ENCODE measurements at regions not wholly inside any gene's neighbourhood (a gene's known extent, or its start where the extent isn't known, plus 50 kb on each side); places are given as distances from the start of the nearest gene placed in this dataset.
A peak's percentile ranks its signal among the peaks of the same experiment; 100 is the strongest.

DNA sequence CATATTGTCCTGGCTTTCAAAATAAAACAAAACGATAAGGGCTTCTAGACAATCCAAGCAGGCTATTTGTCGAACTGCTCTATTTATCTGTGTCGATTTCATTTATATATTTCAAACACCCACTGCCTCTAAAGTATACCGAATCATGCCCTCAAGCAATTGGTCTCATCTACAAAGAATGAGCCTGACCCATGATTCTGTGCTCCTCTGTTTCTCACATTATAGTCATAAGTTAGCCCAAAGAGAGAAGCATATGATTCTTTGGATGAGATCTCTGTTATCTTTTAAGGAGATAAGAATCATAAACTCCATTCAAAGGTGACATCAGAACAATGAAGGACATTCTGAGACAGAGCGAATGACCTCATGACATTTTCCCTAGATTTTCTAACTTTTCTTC lies 191.1 kb downstream of the MAP2K6 start:
- H3K36me3 ChIP-seq = no peaks in the 10 kb centered on the region
- intact Hi-C loops (cut with DNase I; ENCODE audit: low total_unique reads) = no loop called here
- H3K9me3 ChIP-seq = no peaks in the 10 kb centered on the region
- H3K4me3 ChIP-seq = no peak overlapping the region
- H3K27me3 ChIP-seq = no peaks in the 10 kb centered on the region
- DNase-seq = no peak
- no peak overlapping the region for H3K27ac ChIP-seq
- H3K4me1 ChIP-seq = no peaks in the 10 kb centered on the region
- TF ChIP-seq POLR2A (IDR thresholded peaks at IDR 0.05) = no peak
- TF ChIP-seq, protein P1, sequence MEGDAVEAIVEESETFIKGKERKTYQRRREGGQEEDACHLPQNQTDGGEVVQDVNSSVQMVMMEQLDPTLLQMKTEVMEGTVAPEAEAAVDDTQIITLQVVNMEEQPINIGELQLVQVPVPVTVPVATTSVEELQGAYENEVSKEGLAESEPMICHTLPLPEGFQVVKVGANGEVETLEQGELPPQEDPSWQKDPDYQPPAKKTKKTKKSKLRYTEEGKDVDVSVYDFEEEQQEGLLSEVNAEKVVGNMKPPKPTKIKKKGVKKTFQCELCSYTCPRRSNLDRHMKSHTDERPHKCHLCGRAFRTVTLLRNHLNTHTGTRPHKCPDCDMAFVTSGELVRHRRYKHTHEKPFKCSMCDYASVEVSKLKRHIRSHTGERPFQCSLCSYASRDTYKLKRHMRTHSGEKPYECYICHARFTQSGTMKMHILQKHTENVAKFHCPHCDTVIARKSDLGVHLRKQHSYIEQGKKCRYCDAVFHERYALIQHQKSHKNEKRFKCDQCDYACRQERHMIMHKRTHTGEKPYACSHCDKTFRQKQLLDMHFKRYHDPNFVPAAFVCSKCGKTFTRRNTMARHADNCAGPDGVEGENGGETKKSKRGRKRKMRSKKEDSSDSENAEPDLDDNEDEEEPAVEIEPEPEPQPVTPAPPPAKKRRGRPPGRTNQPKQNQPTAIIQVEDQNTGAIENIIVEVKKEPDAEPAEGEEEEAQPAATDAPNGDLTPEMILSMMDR (IDR thresholded peaks at IDR 0.05) = no peak

GRCh38 chr17:69606142-69606800 lies 191.8 kb downstream of the MAP2K6 start:
- H3K4me3 ChIP-seq = no peak overlapping the region
- TF ChIP-seq, protein P1 (IDR thresholded peaks at IDR 0.05) = no peak
- no peak for TF ChIP-seq POLR2A (IDR thresholded peaks at IDR 0.05)
- DNase-seq = no peak
- H3K36me3 ChIP-seq = no peaks in the 10 kb centered on the region
- intact Hi-C loops (cut with DNase I; ENCODE audit: low total_unique reads) = no loop called here
- H3K4me1 ChIP-seq = no peaks in the 10 kb centered on the region
- no peaks in the 10 kb centered on the region for H3K27me3 ChIP-seq
- no peak overlapping the region for H3K27ac ChIP-seq
- H3K9me3 ChIP-seq = no peaks in the 10 kb centered on the region

GRCh38 chr17:69607162-69607834 lies 192.8 kb downstream of the MAP2K6 start:
- H3K4me3 ChIP-seq = no peak overlapping the region

DNA sequence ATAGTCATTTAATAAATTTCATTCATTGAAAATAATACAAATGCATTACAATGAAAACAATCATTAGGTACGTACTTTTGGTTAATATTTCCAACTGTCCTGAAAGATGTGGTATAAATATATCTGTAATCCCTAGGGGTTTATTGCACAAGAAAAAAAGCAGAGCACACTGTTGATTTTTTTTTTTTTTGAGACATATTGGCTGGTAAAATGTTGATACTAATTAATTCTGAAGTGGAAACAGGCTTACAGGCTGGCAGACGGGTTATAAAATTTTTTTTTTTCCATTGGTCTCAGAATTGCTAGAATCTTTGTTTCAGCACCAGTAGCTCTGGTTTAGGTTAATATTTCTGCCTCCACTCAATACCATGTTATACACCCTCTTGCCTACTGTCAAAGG lies 193.6 kb downstream of the MAP2K6 start:
- H3K27ac ChIP-seq = peak overlapping the region in 1 of 2 donors; percentile 25
- no peaks in the 10 kb centered on the region for H3K4me1 ChIP-seq
- no peak for DNase-seq
- intact Hi-C loops (cut with DNase I; ENCODE audit: low total_unique reads) = no loop called here
- no peak for TF ChIP-seq POLR2A (IDR thresholded peaks at IDR 0.05)
- no peaks in the 10 kb centered on the region for H3K36me3 ChIP-seq
- H3K4me3 ChIP-seq = no peak overlapping the region
- H3K9me3 ChIP-seq = no peaks in the 10 kb centered on the region
- H3K27me3 ChIP-seq = no peaks in the 10 kb centered on the region

More at GRCh38 chr17:69607162-69607834, 192.8 kb downstream of the MAP2K6 start:
- no peaks in the 10 kb centered on the region for H3K4me1 ChIP-seq
- intact Hi-C loops (cut with DNase I; ENCODE audit: low total_unique reads) = no loop called here
- peak overlapping the region; percentile 25 to 28 for H3K27ac ChIP-seq
- no peaks in the 10 kb centered on the region for H3K27me3 ChIP-seq
- no peaks in the 10 kb centered on the region for H3K36me3 ChIP-seq
- DNase-seq = peak; percentile 29 to 46
- TF ChIP-seq, protein P1 (IDR thresholded peaks at IDR 0.05) = peak; percentile 53 to 67 (median 62)
- TF ChIP-seq POLR2A (IDR thresholded peaks at IDR 0.05) = no peak
- H3K9me3 ChIP-seq = no peaks in the 10 kb centered on the region

DNA sequence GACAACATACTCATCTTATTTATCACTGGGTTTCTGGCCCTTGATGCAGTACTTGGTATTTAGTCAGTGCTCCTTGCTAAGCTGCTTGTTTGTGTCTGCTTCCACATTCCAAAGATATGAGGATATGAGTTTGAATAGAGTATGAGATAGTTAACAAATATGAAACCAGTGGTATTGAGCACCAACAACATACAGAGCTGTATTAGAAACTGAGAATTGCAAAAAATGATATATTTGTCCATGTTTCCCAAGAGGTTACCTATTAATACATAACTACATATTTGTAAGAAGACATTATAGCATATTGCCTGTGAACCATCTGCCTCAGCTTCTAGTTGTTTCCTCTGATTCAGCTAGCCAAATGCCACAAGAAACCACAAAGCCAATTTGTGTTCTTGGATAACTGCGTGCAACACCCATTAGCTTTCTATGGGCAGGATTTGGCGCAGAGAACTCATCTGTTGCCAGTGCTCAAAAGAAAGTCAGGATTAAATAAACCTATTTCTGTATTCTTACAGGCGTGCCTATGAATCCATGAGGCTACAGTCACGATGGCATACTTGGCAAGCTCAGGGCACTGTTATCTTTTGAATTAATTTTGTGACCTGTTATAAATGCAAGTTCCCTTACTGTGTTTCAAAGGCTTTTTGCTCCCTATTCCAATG lies 194.4 kb downstream of the MAP2K6 start:
- H3K9me3 ChIP-seq = no peaks in the 10 kb centered on the region
- no peaks in the 10 kb centered on the region for H3K36me3 ChIP-seq
- TF ChIP-seq POLR2A (IDR thresholded peaks at IDR 0.05) = no peak
- TF ChIP-seq, protein P1 (IDR thresholded peaks at IDR 0.05) = no peak
- no peaks in the 10 kb centered on the region for H3K4me1 ChIP-seq
- H3K4me3 ChIP-seq = no peak overlapping the region
- H3K27me3 ChIP-seq = no peaks in the 10 kb centered on the region
- no peak for DNase-seq
- H3K27ac ChIP-seq = peak overlapping the region; percentile 8 to 33
- intact Hi-C loops (cut with DNase I; ENCODE audit: low total_unique reads) = no loop called here
